ENCODE measurements at regions not wholly inside any gene's neighbourhood (a gene's known extent, or its start where the extent isn't known, plus 50 kb on each side); places are given as distances from the start of the nearest gene placed in this dataset.

DNA sequence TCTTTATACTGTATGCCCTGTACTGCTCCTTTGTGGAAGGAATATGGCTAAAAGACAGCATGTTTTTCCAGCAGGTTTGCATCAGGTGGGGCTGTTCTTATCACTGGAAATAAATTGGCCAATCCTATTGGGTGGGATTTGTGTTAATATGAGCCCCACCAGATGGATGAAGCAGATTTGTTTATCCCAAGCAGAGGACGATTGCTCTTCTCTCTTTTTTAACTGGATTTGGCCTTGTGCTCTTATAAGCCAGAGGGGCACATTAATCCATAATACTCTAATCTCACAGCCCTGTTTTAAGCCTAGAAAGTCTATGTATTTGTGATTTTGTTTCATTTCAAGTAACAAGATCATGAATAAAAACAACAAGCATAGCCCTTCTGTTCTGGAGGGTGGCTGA is 240.1 kb upstream of the ADARB2 start:
- no peaks in the 10 kb centered on the region for H3K27me3 ChIP-seq (replicated peaks)
- TF ChIP-seq, protein P1, sequence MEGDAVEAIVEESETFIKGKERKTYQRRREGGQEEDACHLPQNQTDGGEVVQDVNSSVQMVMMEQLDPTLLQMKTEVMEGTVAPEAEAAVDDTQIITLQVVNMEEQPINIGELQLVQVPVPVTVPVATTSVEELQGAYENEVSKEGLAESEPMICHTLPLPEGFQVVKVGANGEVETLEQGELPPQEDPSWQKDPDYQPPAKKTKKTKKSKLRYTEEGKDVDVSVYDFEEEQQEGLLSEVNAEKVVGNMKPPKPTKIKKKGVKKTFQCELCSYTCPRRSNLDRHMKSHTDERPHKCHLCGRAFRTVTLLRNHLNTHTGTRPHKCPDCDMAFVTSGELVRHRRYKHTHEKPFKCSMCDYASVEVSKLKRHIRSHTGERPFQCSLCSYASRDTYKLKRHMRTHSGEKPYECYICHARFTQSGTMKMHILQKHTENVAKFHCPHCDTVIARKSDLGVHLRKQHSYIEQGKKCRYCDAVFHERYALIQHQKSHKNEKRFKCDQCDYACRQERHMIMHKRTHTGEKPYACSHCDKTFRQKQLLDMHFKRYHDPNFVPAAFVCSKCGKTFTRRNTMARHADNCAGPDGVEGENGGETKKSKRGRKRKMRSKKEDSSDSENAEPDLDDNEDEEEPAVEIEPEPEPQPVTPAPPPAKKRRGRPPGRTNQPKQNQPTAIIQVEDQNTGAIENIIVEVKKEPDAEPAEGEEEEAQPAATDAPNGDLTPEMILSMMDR (IDR thresholded peaks at IDR 0.05; ENCODE audit: low read depth, low read length, missing control alignments): no peak
- no peak overlapping the region for H3K27ac ChIP-seq
- H3K36me3 ChIP-seq (replicated peaks): no peaks in the 10 kb centered on the region
- in situ Hi-C loops (cut with HindIII; ENCODE audit: low pct_ligation_motif_present, low sequenced_read_pairs): no loop called here
- no peak overlapping the region for H3K4me3 ChIP-seq (ENCODE audit: low read depth, low read length)
- no peak for DNase-seq

DNA sequence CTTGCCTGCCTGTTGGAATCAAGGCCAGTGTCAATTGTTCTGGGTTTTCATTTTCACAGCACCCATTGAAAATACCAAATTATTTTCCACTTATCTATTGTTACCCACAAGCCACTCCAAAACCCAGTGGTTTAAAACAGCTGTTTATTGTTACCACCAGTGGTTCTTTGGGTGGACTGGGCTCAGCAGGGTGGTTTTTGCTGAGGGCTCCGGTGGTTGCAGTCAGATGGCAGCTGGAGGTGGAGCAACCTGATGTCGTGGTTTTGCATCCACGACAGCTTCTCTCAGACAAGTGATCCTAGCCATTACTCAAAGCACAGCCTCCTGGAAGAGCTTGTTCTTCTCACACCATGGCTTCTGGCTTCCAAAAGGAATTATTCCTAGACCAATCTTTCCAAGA is 235.1 kb upstream of the ADARB2 start:
- TF ChIP-seq, protein P1 (IDR thresholded peaks at IDR 0.05; ENCODE audit: low read depth, low read length, missing control alignments): no peak
- H3K4me3 ChIP-seq (ENCODE audit: low read depth, low read length): no peak overlapping the region
- H3K27ac ChIP-seq: no peak overlapping the region
- H3K27me3 ChIP-seq (replicated peaks): no peaks in the 10 kb centered on the region
- in situ Hi-C loops (cut with HindIII; ENCODE audit: low pct_ligation_motif_present, low sequenced_read_pairs): no loop called here
- H3K36me3 ChIP-seq (replicated peaks): no peaks in the 10 kb centered on the region
- DNase-seq: no peak

DNA sequence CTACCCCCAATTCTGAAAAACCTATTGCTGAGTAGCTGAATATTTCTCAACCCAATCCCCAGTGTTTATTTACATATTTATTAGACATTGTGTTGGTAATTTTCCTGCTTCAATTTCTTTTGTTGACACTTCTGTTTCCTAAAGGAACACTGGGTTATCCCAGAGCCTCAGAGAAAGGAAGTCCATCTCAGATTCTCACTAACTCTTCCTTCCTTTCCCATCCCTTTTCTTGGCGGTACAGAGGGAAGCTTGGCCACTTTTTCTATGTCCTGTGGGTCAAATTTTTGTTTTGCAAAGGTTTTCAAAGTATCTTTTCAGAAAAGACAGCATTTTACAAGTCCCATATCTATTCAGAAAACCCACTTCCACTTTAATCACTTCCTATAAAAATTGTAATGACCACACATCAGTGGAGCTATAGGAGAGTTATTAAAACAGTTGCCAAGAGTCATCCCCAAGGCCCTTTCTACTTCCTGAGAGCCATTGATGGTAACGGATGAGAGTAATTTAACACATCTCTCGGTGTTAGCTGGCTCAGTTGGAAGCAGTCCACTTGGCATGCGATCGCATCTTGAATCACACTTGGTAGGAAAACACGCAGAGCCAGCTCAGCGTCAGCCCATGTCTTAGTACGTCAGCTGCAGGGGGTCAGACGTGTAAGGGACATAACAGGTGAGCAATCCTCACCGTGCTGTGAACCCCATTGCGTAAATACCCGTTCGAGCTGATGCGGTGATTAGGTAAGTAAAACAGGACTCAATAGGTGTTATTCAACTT is 231.1 kb upstream of the ADARB2 start:
- no peak for DNase-seq

DNA sequence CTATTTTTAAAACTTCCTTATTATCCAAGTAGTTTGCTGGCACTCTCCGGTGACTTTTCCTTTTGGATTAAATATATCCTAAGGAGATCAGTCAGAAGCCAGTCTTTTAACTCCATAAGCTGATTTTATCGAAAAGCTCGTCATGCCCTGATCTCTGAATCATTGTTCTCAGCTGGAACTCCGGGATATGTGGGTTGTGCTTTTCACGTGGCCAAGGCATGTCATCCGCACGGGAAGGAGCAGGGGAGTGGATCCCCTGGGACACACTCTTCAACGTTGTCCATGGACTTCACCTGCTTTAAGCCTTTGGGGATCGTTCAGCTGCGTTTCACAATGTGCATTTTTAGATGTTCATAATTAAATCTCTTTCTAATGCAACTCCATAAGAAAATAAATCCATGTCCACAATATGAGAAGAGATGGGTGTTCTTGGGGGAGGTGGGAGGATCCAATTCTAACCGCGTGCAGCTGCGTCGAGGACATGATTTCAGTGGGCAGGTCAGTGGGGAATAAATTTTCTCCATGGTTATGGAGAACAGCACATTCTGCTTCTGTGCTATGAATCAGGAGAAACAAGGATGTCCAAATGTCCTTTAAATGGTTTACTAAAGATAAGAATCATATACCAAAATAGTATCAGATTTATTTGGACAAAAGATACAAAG is 229.5 kb upstream of the ADARB2 start:
- no peaks in the 10 kb centered on the region for H3K36me3 ChIP-seq (replicated peaks)
- no peak overlapping the region for H3K27ac ChIP-seq
- TF ChIP-seq, protein P1 (IDR thresholded peaks at IDR 0.05; ENCODE audit: low read depth, low read length, missing control alignments): no peak
- in situ Hi-C loops (cut with HindIII; ENCODE audit: low pct_ligation_motif_present, low sequenced_read_pairs): no loop called here
- DNase-seq: no peak
- no peaks in the 10 kb centered on the region for H3K27me3 ChIP-seq (replicated peaks)
- H3K4me3 ChIP-seq (ENCODE audit: low read depth, low read length): no peak overlapping the region

More for the DNA sequence above, 231.1 kb upstream of the ADARB2 start:
- TF ChIP-seq, protein P1 (IDR thresholded peaks at IDR 0.05; ENCODE audit: low read depth, low read length, missing control alignments): no peak
- Histone ChIP-seq H3K36me3 (replicated peaks) (no peaks in the 10 kb centered on the region), H3K27ac (no peak overlapping the region), H3K27me3 (replicated peaks) (no peaks in the 10 kb centered on the region), H3K4me3 (ENCODE audit: low read depth, low read length) (no peak overlapping the region)
- in situ Hi-C loops (cut with HindIII; ENCODE audit: low pct_ligation_motif_present, low sequenced_read_pairs): no loop called here

DNA sequence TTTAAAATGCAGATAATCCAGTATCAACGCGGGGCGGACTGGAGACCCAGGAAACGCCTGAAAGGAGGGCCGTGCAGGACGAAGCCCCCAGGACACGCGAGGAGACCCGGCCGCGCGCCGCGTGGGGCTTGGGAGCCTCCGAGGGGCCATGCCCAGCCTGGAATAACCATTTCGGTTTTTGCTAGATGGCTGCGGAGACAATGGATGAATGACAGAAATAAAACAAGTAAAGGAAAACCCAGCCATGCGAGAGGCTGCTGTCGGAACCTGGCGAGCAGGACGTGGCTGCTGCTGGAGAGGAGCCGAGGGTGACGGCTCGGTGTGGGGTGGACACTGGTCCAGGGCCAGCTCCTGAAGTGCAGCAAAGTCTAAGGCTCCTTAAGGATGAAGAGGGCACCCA is 227.2 kb upstream of the ADARB2 start:
- TF ChIP-seq, protein P1 (IDR thresholded peaks at IDR 0.05; ENCODE audit: low read depth, low read length, missing control alignments): no peak
- no peaks in the 10 kb centered on the region for H3K36me3 ChIP-seq (replicated peaks)
- H3K27ac ChIP-seq: no peak overlapping the region
- no peak for DNase-seq
- no peak overlapping the region for H3K4me3 ChIP-seq (ENCODE audit: low read depth, low read length)
- H3K27me3 ChIP-seq (replicated peaks): no peaks in the 10 kb centered on the region
- in situ Hi-C loops (cut with HindIII; ENCODE audit: low pct_ligation_motif_present, low sequenced_read_pairs): no loop called here

Measured in brain microvascular endothelial cell (primary cell).